Endothelial cell of umbilical vein (primary cell): ENCODE measurements at regions not wholly inside any gene's neighbourhood (a gene's known extent, or its start where the extent isn't known, plus 50 kb on each side); places are given as distances from the start of the nearest gene placed in this dataset.

Experiments used
- CTCF ChIP-seq, 2 donors: IDR thresholded peaks; 1 replicate in 1 of 2; 2 replicates in 1 of 2; pipeline ENCODE4 v1.5.1; 2011; ENCODE audit warnings: low read length in 2 of 2, mild to moderate bottlenecking in 2 of 2, moderate library complexity in 2 of 2, control low read depth in 1 of 2, inconsistent platforms in 1 of 2, low read depth in 1 of 2; ENCODE audit not compliant: insufficient read depth in 1 of 2; ENCODE audit errors: extremely low read depth in 1 of 2
- EZH2 ChIP-seq: IDR thresholded peaks from 2 replicates; pipeline ENCODE4 v1.6.1; 2012; ENCODE audit warnings: borderline replicate concordance, low read depth, mild to moderate bottlenecking, moderate library complexity, low read length, inconsistent platforms; ENCODE audit not compliant: severe bottlenecking
- FOS ChIP-seq: IDR thresholded peaks from 2 replicates; pipeline ENCODE4 v1.6.1; 2011; ENCODE audit warnings: mild to moderate bottlenecking, low read length, moderate library complexity, borderline replicate concordance; ENCODE audit not compliant: insufficient read depth
- GATA2 ChIP-seq: IDR thresholded peaks from 2 replicates; pipeline ENCODE4 v1.7.0; 2011; ENCODE audit warnings: low read depth, mild to moderate bottlenecking, moderate library complexity, mixed read lengths, low read length; ENCODE audit not compliant: insufficient read length, insufficient read depth
- JUN ChIP-seq: IDR thresholded peaks from 2 replicates; pipeline ENCODE4 v1.6.1; 2011; ENCODE audit warnings: borderline replicate concordance, low read depth; ENCODE audit not compliant: insufficient read length, insufficient read depth
- MAX ChIP-seq: IDR thresholded peaks from 2 replicates; pipeline ENCODE4 v1.6.1; 2011; ENCODE audit not compliant: insufficient read depth, insufficient read length
- MYC ChIP-seq: IDR thresholded peaks from one replicate; pipeline ENCODE4 v1.6.1; 2011; ENCODE audit warnings: mild to moderate bottlenecking, low read depth, low read length
- POLR2A ChIP-seq: IDR thresholded peaks from 2 replicates; pipeline ENCODE4 v1.6.1; 2012; ENCODE audit warnings: low read depth, mild to moderate bottlenecking, control low read depth, low read length
- POLR2AphosphoS5 ChIP-seq: IDR thresholded peaks from 2 replicates; pipeline ENCODE4 v1.6.1; 2012; ENCODE audit warnings: low read depth, mild to moderate bottlenecking, control low read depth, low read length, moderate library complexity; ENCODE audit not compliant: insufficient read depth

GRCh38 chr1:243924188-243924587, 74.1 kb upstream of the AKT3 start:
- TF ChIP-seq CTCF (IDR thresholded peaks at IDR 0.05; ENCODE audit: extremely low read depth in 1 of 2, insufficient read depth in 1 of 2, low read depth in 1 of 2, low read length in 2 of 2) (no peak), EZH2 (no peak), FOS (no peak), MYC (no peak), POLR2A (no peak), MAX (no peak), JUN (no peak), POLR2AphosphoS5 (no peak), GATA2 (no peak)
